ENCODE measurements at regions not wholly inside any gene's neighbourhood (a gene's known extent, or its start where the extent isn't known, plus 50 kb on each side); places are given as distances from the start of the nearest gene placed in this dataset.

DNA sequence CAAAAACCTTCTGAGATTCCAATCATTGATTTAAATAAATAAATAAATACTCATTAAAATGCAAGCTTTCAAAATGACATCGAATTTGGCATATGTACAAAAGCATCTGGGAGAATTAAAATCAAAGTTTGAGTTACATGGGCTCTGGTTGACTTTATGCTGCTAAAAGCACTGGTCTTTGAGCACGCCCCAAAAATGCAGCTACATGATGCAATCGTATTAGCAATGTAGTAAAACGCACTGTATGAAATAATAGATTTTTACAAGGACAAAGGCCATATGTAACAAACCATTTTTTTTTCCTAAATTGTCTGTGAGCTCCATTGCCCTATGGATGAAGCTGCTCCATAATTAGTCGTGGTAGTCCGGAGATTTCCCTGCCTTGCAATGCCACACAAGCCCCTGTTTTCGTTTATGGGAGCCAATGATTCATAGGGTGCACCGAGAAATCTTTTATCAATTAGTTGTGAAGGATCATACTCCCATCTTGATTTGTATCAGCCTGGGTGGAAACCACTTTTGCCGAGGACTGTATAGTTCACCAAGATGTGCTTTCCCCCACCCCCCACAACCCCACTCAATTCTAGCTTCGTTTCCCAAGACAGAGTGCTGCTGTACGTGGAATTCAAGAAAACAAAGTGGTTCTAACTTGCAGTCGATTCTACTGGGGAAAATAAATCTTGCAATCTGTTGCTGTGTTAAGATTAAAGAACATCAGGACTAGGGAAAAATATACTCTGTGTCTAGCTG lies 268.4 kb downstream of the IRS1 start:
- no peak for FAIRE-seq
- no peaks in the 10 kb centered on the region for H3K4me1 ChIP-seq
- H3K4me2 ChIP-seq = no peak overlapping the region
- ChIA-PET CTCF (interaction anchor here (1.1 kb wide), 1 partner anchor 642 kb away, joined by 3 read pairs; no protein-coding TSS in a partner anchor), POLR2A (no interaction called here)
- no peak overlapping the region for H3K4me3 ChIP-seq
- TF ChIP-seq CEBPB (IDR thresholded peaks at IDR 0.05) (no peak), SMC3 (IDR thresholded peaks at IDR 0.05) (no peak), ZSCAN20 (CRISPR knock-in tag; IDR thresholded peaks at IDR 0.05) (no peak), POLR2AphosphoS2 (conservative IDR thresholded peaks at IDR 0.05; ENCODE audit: low read length) (no peak), EP300 (IDR thresholded peaks at IDR 0.05) (no peak), PHF8 (IDR thresholded peaks at IDR 0.05; ENCODE audit: borderline replicate concordance, low read depth) (no peak), MAZ (IDR thresholded peaks at IDR 0.05; ENCODE audit: borderline replicate concordance, low read depth, low read length) (no peak), FOXS1 (CRISPR knock-in tag; IDR thresholded peaks at IDR 0.05) (no peak), CBX2 (IDR thresholded peaks at IDR 0.05; ENCODE audit: borderline replicate concordance, low read depth) (no peak), JUN (IDR thresholded peaks at IDR 0.05) (no peak), FOSB (CRISPR knock-in tag; IDR thresholded peaks at IDR 0.05) (no peak), HOXB13 (CRISPR knock-in tag; IDR thresholded peaks at IDR 0.05; ENCODE audit: low read depth) (no peak)
- TF ChIP-seq, protein P1, sequence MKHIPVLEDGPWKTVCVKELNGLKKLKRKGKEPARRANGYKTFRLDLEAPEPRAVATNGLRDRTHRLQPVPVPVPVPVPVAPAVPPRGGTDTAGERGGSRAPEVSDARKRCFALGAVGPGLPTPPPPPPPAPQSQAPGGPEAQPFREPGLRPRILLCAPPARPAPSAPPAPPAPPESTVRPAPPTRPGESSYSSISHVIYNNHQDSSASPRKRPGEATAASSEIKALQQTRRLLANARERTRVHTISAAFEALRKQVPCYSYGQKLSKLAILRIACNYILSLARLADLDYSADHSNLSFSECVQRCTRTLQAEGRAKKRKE (CRISPR knock-in tag; IDR thresholded peaks at IDR 0.05; ENCODE audit: low read depth) = no peak
- TF ChIP-seq, protein P2, sequence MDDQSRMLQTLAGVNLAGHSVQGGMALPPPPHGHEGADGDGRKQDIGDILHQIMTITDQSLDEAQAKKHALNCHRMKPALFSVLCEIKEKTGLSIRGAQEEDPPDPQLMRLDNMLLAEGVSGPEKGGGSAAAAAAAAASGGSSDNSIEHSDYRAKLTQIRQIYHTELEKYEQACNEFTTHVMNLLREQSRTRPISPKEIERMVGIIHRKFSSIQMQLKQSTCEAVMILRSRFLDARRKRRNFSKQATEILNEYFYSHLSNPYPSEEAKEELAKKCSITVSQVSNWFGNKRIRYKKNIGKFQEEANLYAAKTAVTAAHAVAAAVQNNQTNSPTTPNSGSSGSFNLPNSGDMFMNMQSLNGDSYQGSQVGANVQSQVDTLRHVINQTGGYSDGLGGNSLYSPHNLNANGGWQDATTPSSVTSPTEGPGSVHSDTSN (IDR thresholded peaks at IDR 0.05) = no peak
- TF ChIP-seq, protein P3, sequence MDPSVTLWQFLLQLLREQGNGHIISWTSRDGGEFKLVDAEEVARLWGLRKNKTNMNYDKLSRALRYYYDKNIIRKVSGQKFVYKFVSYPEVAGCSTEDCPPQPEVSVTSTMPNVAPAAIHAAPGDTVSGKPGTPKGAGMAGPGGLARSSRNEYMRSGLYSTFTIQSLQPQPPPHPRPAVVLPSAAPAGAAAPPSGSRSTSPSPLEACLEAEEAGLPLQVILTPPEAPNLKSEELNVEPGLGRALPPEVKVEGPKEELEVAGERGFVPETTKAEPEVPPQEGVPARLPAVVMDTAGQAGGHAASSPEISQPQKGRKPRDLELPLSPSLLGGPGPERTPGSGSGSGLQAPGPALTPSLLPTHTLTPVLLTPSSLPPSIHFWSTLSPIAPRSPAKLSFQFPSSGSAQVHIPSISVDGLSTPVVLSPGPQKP (IDR thresholded peaks at IDR 0.05; ENCODE audit: low read depth, low read length) = no peak
- TF ChIP-seq, protein P4, sequence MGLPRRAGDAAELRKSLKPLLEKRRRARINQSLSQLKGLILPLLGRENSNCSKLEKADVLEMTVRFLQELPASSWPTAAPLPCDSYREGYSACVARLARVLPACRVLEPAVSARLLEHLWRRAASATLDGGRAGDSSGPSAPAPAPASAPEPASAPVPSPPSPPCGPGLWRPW (IDR thresholded peaks at IDR 0.05) = no peak
- no peaks in the 10 kb centered on the region for H3K9me3 ChIP-seq
- no peak for ATAC-seq
- 0 out of 6 replicates have a peak overlapping the region, but pooled peaks of 1 of the 2 experiments have one; percentile 35 for H3K27ac ChIP-seq
- no peak for DNase-seq (ENCODE audit: low read depth in 1 of 2, low spot score in 1 of 2)
- 77% methylated on average over 12 of the region's 12 CpGs for WGBS (ENCODE audit: missing lambda C conversion rate)

DNA sequence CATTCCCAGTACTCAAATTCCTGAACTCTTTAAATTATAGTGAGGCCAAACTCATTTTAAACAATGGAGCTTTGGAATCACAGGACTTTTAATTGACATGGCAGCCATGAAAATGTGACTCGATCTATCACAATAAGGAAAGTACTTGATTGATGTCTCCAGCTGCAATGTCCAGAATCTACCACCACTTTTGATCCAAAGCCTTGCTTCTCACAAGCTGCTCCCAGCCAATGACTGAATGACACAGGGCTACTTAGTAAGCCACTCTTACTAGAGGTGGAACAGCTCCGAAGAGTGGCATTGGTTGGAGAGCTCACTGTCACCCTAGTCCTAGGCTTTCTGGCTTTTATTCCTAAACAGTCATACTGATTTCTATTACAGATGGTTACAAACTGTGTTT lies 270.1 kb downstream of the IRS1 start:
- FAIRE-seq = no peak
- WGBS (ENCODE audit: missing lambda C conversion rate) = 87% methylated on average over 2 of the region's 2 CpGs
- CTCF ChIA-PET = no interaction called here
- Histone ChIP-seq H3K4me2 (no peak overlapping the region), H3K4me1 (peaks cover 1% of the 10 kb centered on the region; the same call in 2 of the 3 replicates), H3K9me3 (no peaks in the 10 kb centered on the region), H3K4me3 (no peak overlapping the region), H3K27ac (no peak overlapping the region)
- TF ChIP-seq TFCP2L1 (CRISPR knock-in tag; IDR thresholded peaks at IDR 0.05) (no peak), EP300 (IDR thresholded peaks at IDR 0.05) (no peak), BHLHE40 (IDR thresholded peaks at IDR 0.05; ENCODE audit: low read depth, low read length) (no peak), RFX5 (IDR thresholded peaks at IDR 0.05) (no peak), CHD4 (IDR thresholded peaks at IDR 0.05; ENCODE audit: borderline replicate concordance) (no peak), TP53 (CRISPR knock-in tag; IDR thresholded peaks at IDR 0.05) (no peak)
- TF ChIP-seq, protein P5, sequence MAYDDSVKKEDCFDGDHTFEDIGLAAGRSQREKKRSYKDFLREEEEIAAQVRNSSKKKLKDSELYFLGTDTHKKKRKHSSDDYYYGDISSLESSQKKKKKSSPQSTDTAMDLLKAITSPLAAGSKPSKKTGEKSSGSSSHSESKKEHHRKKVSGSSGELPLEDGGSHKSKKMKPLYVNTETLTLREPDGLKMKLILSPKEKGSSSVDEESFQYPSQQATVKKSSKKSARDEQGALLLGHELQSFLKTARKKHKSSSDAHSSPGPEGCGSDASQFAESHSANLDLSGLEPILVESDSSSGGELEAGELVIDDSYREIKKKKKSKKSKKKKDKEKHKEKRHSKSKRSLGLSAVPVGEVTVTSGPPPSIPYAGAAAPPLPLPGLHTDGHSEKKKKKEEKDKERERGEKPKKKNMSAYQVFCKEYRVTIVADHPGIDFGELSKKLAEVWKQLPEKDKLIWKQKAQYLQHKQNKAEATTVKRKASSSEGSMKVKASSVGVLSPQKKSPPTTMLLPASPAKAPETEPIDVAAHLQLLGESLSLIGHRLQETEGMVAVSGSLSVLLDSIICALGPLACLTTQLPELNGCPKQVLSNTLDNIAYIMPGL (CRISPR knock-in tag; IDR thresholded peaks at IDR 0.05; ENCODE audit: borderline replicate concordance) = no peak
- no peak for DNase-seq (ENCODE audit: low read depth in 1 of 2, low spot score in 1 of 2)
- ATAC-seq = no peak
- POLR2A ChIA-PET = no interaction called here

All from A549 (cell line).